ENCODE measurements at regions not wholly inside any gene's neighbourhood (a gene's known extent, or its start where the extent isn't known, plus 50 kb on each side); places are given as distances from the start of the nearest gene placed in this dataset.

GRCh38 chr13:68667863-68668262 lies 1437.7 kb upstream of the PCDH9 start:
- Histone ChIP-seq H2AFZ (ENCODE audit: low read length) (no peak overlapping the region), H3K9ac (ENCODE audit: insufficient read depth, low read length) (no peak overlapping the region), H3K4me1 (ENCODE audit: control insufficient read depth, extremely low read depth, insufficient read depth, low read length) (no peaks in the 10 kb centered on the region), H3K9me3 (ENCODE audit: control insufficient read depth, insufficient read depth, low read depth, low read length) (no peaks in the 10 kb centered on the region), H3K4me3 (replicated peaks in 1 of 4; ENCODE audit: control extremely low read depth in 1 of 4, insufficient read depth in 1 of 4, low read depth in 3 of 4, low read length in 4 of 4) (no peak overlapping the region), H3K36me3 (ENCODE audit: control insufficient read depth, insufficient read depth, low read length) (no peaks in the 10 kb centered on the region), H3K79me2 (ENCODE audit: control insufficient read depth, insufficient read depth, low read length) (no peaks in the 10 kb centered on the region), H4K20me1 (ENCODE audit: control insufficient read depth, extremely low read depth, insufficient read depth, low read length) (no peaks in the 10 kb centered on the region), H3K27ac (ENCODE audit: insufficient read depth, low read length) (no peak overlapping the region), H3K27me3 (ENCODE audit: control insufficient read depth, insufficient read depth, low read length) (no peaks in the 10 kb centered on the region), H3K4me2 (ENCODE audit: extremely low read depth, insufficient read depth, low read length) (no peak overlapping the region)
- no peak for DNase-seq (ENCODE audit: low read depth in 2 of 2)
- no peak for TF ChIP-seq EZH2 (IDR thresholded peaks at IDR 0.05; ENCODE audit: low read length, missing control alignments)

GRCh38 chr13:68666774-68667397 lies 1436.8 kb upstream of the PCDH9 start:
- H3K9me3 ChIP-seq (ENCODE audit: control insufficient read depth, insufficient read depth, low read depth, low read length) = no peaks in the 10 kb centered on the region
- H3K4me1 ChIP-seq (ENCODE audit: control insufficient read depth, extremely low read depth, insufficient read depth, low read length) = no peaks in the 10 kb centered on the region
- no peak overlapping the region for H3K4me2 ChIP-seq (ENCODE audit: extremely low read depth, insufficient read depth, low read length)
- TF ChIP-seq CTCF (conservative IDR thresholded peaks at IDR 0.05 in 1 of 2, IDR thresholded peaks at IDR 0.05 in 1 of 2; ENCODE audit: low read depth in 1 of 2, low read length in 2 of 2) (no peak), EZH2 (IDR thresholded peaks at IDR 0.05; ENCODE audit: low read length, missing control alignments) (no peak)
- no peaks in the 10 kb centered on the region for H4K20me1 ChIP-seq (ENCODE audit: control insufficient read depth, extremely low read depth, insufficient read depth, low read length)
- no peak overlapping the region for H3K9ac ChIP-seq (ENCODE audit: insufficient read depth, low read length)
- no peaks in the 10 kb centered on the region for H3K27me3 ChIP-seq (ENCODE audit: control insufficient read depth, insufficient read depth, low read length)
- no peak overlapping the region for H2AFZ ChIP-seq (ENCODE audit: low read length)
- H3K27ac ChIP-seq (ENCODE audit: insufficient read depth, low read length) = no peak overlapping the region
- no peak overlapping the region for H3K4me3 ChIP-seq (replicated peaks in 1 of 4; ENCODE audit: control extremely low read depth in 1 of 4, insufficient read depth in 1 of 4, low read depth in 3 of 4, low read length in 4 of 4)
- H3K36me3 ChIP-seq (ENCODE audit: control insufficient read depth, insufficient read depth, low read length) = no peaks in the 10 kb centered on the region
- DNase-seq (ENCODE audit: low read depth in 2 of 2) = no peak
- H3K79me2 ChIP-seq (ENCODE audit: control insufficient read depth, insufficient read depth, low read length) = no peaks in the 10 kb centered on the region

- H3K4me1 ChIP-seq (ENCODE audit: control insufficient read depth, extremely low read depth, insufficient read depth, low read length) = no peaks in the 10 kb centered on the region
Measured at GRCh38 chr13:68645814-68646213, 1415.7 kb upstream of the PCDH9 start.

More at GRCh38 chr13:68645814-68646213, 1415.7 kb upstream of the PCDH9 start:
- TF ChIP-seq EZH2 (IDR thresholded peaks at IDR 0.05; ENCODE audit: low read length, missing control alignments) = no peak
- no peak for TF ChIP-seq CTCF (conservative IDR thresholded peaks at IDR 0.05 in 1 of 2, IDR thresholded peaks at IDR 0.05 in 1 of 2; ENCODE audit: low read depth in 1 of 2, low read length in 2 of 2)
- no peaks in the 10 kb centered on the region for H3K9me3 ChIP-seq (ENCODE audit: control insufficient read depth, insufficient read depth, low read depth, low read length)
- H3K9ac ChIP-seq (ENCODE audit: insufficient read depth, low read length) = no peak overlapping the region
- no peaks in the 10 kb centered on the region for H4K20me1 ChIP-seq (ENCODE audit: control insufficient read depth, extremely low read depth, insufficient read depth, low read length)
- H3K27ac ChIP-seq (ENCODE audit: insufficient read depth, low read length) = no peak overlapping the region
- no peak overlapping the region for H2AFZ ChIP-seq (ENCODE audit: low read length)
- H3K4me3 ChIP-seq (replicated peaks in 1 of 4; ENCODE audit: control extremely low read depth in 1 of 4, insufficient read depth in 1 of 4, low read depth in 3 of 4, low read length in 4 of 4) = no peak overlapping the region
- no peaks in the 10 kb centered on the region for H3K79me2 ChIP-seq (ENCODE audit: control insufficient read depth, insufficient read depth, low read length)
- H3K27me3 ChIP-seq (ENCODE audit: control insufficient read depth, insufficient read depth, low read length) = no peaks in the 10 kb centered on the region
- H3K4me2 ChIP-seq (ENCODE audit: extremely low read depth, insufficient read depth, low read length) = no peak overlapping the region
- H3K36me3 ChIP-seq (ENCODE audit: control insufficient read depth, insufficient read depth, low read length) = no peaks in the 10 kb centered on the region
- DNase-seq (ENCODE audit: low read depth in 2 of 2) = no peak

All from fibroblast of lung (primary cell).